ENCODE measurements at regions not wholly inside any gene's neighbourhood (a gene's known extent, or its start where the extent isn't known, plus 50 kb on each side); places are given as distances from the start of the nearest gene placed in this dataset.

DNA sequence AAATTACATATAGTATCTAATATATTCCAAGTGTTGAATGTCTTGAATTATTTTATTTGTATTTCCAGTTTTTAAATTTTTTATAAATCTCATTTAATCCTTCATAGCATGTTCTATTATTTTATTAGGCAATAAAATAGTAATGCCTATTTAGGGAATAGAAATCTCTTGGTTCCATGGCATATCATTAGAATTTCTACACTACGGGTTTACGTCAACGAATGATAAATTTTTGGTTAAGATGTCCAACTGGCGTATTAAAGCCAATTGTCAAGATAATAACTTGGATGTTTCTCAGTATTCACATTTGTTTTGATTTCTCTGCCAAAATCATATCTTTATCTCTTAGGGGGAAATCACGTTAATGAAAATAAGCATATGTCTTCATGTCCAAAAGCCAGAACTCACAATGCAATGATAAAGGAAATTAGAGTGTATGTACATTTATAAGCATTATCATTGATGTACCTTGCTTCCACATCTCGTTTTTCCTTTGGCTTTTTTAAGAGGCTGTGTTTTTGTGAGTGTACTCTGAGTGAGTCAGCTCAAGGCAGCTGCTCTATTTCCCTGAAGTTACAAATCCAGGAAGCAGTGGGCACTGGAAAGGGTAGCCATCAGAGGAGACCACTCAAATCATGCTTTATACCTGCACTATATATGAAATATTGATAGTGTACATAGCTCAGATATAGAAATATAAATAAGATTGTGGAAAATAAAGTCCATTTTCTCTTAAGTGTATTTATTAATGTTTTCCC lies 115.8 kb upstream of the PDE1A start:
- TF ChIP-seq GATA3 (IDR thresholded peaks at IDR 0.05; ENCODE audit: low read depth, low read length), result no peak
- no peak for TF ChIP-seq GATA2 (IDR thresholded peaks at IDR 0.05; ENCODE audit: low read depth, low read length)
